GM12875 (cell line): ENCODE measurements at regions not wholly inside any gene's neighbourhood (a gene's known extent, or its start where the extent isn't known, plus 50 kb on each side); places are given as distances from the start of the nearest gene placed in this dataset.

Experiments used
- H3K4me3 ChIP-seq: one replicate; pipeline ENCODE4 v1.5.1; 2011; ENCODE audit warnings: low read depth, low read length, control low read depth
- CTCF ChIP-seq: IDR thresholded peaks from 2 replicates; pipeline ENCODE4 v1.5.1; 2011; ENCODE audit warnings: low read depth, mild to moderate bottlenecking, control low read depth, inconsistent platforms, low read length, moderate library complexity, borderline replicate concordance; ENCODE audit not compliant: insufficient read depth

DNA sequence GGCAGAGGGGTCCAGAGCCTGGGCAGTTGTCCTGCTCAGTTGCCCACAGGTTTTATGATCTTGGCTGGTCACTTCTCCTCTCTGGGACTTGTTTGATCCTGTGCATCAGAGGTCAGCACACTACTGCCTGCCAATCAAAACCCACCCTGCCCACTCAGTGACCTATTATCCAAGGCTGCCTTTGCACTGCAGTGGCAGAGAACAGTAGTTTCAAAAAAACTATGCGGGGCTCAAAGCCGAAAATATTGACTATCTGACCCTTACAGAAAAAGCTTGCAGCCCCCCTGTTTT, 218.2 kb downstream of the CYP26B1 start:
- TF ChIP-seq CTCF: no peak
- no peak overlapping the region for H3K4me3 ChIP-seq

- no peak for TF ChIP-seq CTCF
- no peak overlapping the region for H3K4me3 ChIP-seq
These were observed 218.8 kb downstream of the CYP26B1 start for GRCh38 chr2:71928734-71929481.

GRCh38 chr2:71927757-71928715, 219.6 kb downstream of the CYP26B1 start:
- TF ChIP-seq CTCF: no peak
- no peak overlapping the region for H3K4me3 ChIP-seq

GRCh38 chr2:71926876-71927756, 220.5 kb downstream of the CYP26B1 start:
- no peak overlapping the region for H3K4me3 ChIP-seq
- TF ChIP-seq CTCF: no peak

DNA sequence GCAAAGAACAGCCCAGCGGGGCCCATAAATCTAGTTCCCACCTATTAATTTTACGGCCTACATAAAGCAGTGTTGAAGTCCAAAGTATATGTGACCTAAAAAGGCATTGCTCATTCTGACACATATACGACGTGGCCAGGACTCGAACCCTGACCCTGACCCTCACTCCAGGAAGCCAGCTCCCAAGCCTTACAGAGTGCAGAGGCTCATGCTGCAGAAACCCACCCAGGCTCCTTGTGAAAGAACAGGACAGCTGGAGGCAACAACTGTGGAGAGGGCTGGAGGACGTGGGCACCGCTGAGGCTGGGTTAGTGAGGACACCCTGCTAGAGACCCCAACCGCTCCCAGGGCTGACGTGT, 221.6 kb downstream of the CYP26B1 start:
- no peak for TF ChIP-seq CTCF
- H3K4me3 ChIP-seq: no peak overlapping the region

GRCh38 chr2:71925268-71926088, 222.2 kb downstream of the CYP26B1 start:
- no peak for TF ChIP-seq CTCF

More at GRCh38 chr2:71925268-71926088, 222.2 kb downstream of the CYP26B1 start:
- no peak overlapping the region for H3K4me3 ChIP-seq
